ENCODE measurements at regions not wholly inside any gene's neighbourhood (a gene's known extent, or its start where the extent isn't known, plus 50 kb on each side); places are given as distances from the start of the nearest gene placed in this dataset.

DNA sequence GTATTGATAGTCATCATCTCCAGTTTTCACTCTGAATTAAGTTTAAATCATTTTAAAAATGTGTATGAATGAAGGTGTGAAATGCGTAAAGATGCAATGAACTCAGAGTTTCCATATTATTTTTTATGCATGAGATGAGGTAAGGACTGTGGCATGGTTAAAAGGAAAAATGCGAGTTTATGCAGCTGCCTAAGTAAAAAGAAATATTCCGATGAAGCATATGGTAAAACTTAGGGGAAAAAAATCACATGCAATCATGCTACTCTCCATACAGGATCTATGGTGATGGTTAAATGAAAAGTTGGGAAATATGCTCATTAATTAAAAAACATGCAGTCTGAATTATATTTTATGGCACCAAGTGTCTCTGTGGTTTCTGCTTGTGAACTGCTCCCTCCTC is 77.5 kb upstream of the SP8 start:
- H2AFZ ChIP-seq (ENCODE audit: low read length): no peak overlapping the region
- no peaks in the 10 kb centered on the region for H3F3A ChIP-seq (ENCODE audit: low read length, unreplicated experiment)
- ATAC-seq: no peak
- no peak overlapping the region for H3K27ac ChIP-seq (ENCODE audit: low read length)
- no peaks in the 10 kb centered on the region for H3K4me1 ChIP-seq (ENCODE audit: insufficient read depth, low read length)
- no peak for DNase-seq
- H3K4me3 ChIP-seq (ENCODE audit: low read length): no peak overlapping the region
- H3K4me2 ChIP-seq (ENCODE audit: low read length): no peak overlapping the region
- TF ChIP-seq, protein P1, sequence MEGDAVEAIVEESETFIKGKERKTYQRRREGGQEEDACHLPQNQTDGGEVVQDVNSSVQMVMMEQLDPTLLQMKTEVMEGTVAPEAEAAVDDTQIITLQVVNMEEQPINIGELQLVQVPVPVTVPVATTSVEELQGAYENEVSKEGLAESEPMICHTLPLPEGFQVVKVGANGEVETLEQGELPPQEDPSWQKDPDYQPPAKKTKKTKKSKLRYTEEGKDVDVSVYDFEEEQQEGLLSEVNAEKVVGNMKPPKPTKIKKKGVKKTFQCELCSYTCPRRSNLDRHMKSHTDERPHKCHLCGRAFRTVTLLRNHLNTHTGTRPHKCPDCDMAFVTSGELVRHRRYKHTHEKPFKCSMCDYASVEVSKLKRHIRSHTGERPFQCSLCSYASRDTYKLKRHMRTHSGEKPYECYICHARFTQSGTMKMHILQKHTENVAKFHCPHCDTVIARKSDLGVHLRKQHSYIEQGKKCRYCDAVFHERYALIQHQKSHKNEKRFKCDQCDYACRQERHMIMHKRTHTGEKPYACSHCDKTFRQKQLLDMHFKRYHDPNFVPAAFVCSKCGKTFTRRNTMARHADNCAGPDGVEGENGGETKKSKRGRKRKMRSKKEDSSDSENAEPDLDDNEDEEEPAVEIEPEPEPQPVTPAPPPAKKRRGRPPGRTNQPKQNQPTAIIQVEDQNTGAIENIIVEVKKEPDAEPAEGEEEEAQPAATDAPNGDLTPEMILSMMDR (conservative IDR thresholded peaks at IDR 0.05; ENCODE audit: low read depth, low read length): no peak
- no peak for TF ChIP-seq EZH2 (IDR thresholded peaks at IDR 0.05; ENCODE audit: low read length, unreplicated experiment)
- TF ChIP-seq EZH2phosphoT487 (IDR thresholded peaks at IDR 0.05; ENCODE audit: borderline replicate concordance, low read length): no peak
- no peaks in the 10 kb centered on the region for H3K79me2 ChIP-seq (ENCODE audit: low read length)
- no peaks in the 10 kb centered on the region for H3K9me2 ChIP-seq (replicated peaks; ENCODE audit: low read length)
- no peaks in the 10 kb centered on the region for H3K9me3 ChIP-seq (ENCODE audit: low read length)
- intact Hi-C loops (cut with micrococcal nuclease): no loop called here
- POLR2A ChIA-PET (ENCODE audit: unreplicated experiment): no interaction called here
- no peaks in the 10 kb centered on the region for H3K36me3 ChIP-seq (ENCODE audit: low read depth, low read length)
- no TSS peak for BruUV-seq (replicated peaks)
- CTCF ChIA-PET: no interaction called here
- H3K9ac ChIP-seq (ENCODE audit: low read length): no peak overlapping the region
- H3K27me3 ChIP-seq (ENCODE audit: low read length): peaks cover 43% of the 10 kb centered on the region
- H4K20me1 ChIP-seq (ENCODE audit: low read length): no peaks in the 10 kb centered on the region

DNA sequence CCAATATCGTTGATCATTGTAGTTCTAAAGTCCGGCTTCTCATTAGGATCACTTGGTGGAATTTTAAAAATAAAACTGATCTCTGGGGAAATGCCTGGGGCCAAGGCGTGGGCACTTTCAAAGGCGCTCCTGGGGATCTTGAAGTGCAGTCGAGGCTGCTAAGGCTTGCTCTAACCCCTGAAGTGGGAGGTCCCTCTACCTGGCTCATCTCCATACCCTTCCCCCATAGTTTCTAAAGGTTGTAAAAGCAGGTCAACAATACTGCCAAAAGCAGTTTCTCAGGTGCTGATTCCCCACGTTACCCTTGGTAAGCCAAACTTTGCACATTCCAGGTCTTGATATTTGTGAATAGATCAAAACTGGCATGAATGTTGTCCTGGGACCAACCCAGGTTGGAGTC is 79.0 kb upstream of the SP8 start:
- no peaks in the 10 kb centered on the region for H3K9me3 ChIP-seq (ENCODE audit: low read length)
- POLR2A ChIA-PET (ENCODE audit: unreplicated experiment): no interaction called here
- H3K27ac ChIP-seq (ENCODE audit: low read length): no peak overlapping the region
- no peaks in the 10 kb centered on the region for H3K9me2 ChIP-seq (replicated peaks; ENCODE audit: low read length)
- no peaks in the 10 kb centered on the region for H3F3A ChIP-seq (ENCODE audit: low read length, unreplicated experiment)
- no peak overlapping the region for H3K4me3 ChIP-seq (ENCODE audit: low read length)
- no TSS peak for BruUV-seq (replicated peaks)
- H3K79me2 ChIP-seq (ENCODE audit: low read length): no peaks in the 10 kb centered on the region
- H3K9ac ChIP-seq (ENCODE audit: low read length): no peak overlapping the region
- DNase-seq (no peak), ATAC-seq (no peak)
- TF ChIP-seq EZH2phosphoT487 (IDR thresholded peaks at IDR 0.05; ENCODE audit: borderline replicate concordance, low read length): no peak
- intact Hi-C loops (cut with micrococcal nuclease): no loop called here
- CTCF ChIA-PET: no interaction called here
- H4K20me1 ChIP-seq (ENCODE audit: low read length): no peaks in the 10 kb centered on the region
- no peaks in the 10 kb centered on the region for H3K4me1 ChIP-seq (ENCODE audit: insufficient read depth, low read length)
- H2AFZ ChIP-seq (ENCODE audit: low read length): no peak overlapping the region
- peaks cover 42% of the 10 kb centered on the region for H3K27me3 ChIP-seq (ENCODE audit: low read length)
- no peak overlapping the region for H3K4me2 ChIP-seq (ENCODE audit: low read length)
- no peaks in the 10 kb centered on the region for H3K36me3 ChIP-seq (ENCODE audit: low read depth, low read length)

DNA sequence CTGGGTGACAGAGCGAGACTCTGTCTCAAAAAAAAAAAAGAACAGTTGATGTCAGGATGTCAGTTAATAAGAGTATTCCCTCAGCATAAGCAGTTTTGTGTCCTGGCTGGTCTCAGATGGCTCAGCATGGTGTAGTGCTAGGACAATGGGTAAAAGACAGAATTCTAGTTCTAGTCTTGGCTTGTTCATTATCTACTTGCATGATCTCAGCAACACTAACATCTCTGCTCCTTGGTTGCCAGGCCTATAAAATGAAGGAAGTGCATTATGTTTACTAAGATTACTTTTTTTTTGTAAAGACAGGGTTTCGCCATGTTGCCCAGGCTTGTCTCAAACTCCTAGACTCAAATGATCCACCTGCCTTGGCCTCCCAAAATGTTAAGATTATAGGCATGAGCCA is 84.3 kb upstream of the SP8 start:
- ChIA-PET CTCF (no interaction called here), POLR2A (ENCODE audit: unreplicated experiment) (no interaction called here)
- peaks cover 22% of the 10 kb centered on the region for H3K27me3 ChIP-seq (ENCODE audit: low read length)
- intact Hi-C loops (cut with micrococcal nuclease): no loop called here
- TF ChIP-seq EZH2 (IDR thresholded peaks at IDR 0.05; ENCODE audit: low read length, unreplicated experiment) (no peak), EZH2phosphoT487 (IDR thresholded peaks at IDR 0.05; ENCODE audit: borderline replicate concordance, low read length) (no peak)
- TF ChIP-seq, protein P1 (conservative IDR thresholded peaks at IDR 0.05; ENCODE audit: low read depth, low read length): no peak
- no peak overlapping the region for H3K4me3 ChIP-seq (ENCODE audit: low read length)
- H3K9me2 ChIP-seq (replicated peaks; ENCODE audit: low read length): no peaks in the 10 kb centered on the region
- H3K79me2 ChIP-seq (ENCODE audit: low read length): no peaks in the 10 kb centered on the region
- BruUV-seq (replicated peaks): no TSS peak
- no peaks in the 10 kb centered on the region for H3K9me3 ChIP-seq (ENCODE audit: low read length)
- no peak overlapping the region for H3K27ac ChIP-seq (ENCODE audit: low read length)
- H3K4me1 ChIP-seq (ENCODE audit: insufficient read depth, low read length): no peaks in the 10 kb centered on the region
- H2AFZ ChIP-seq (ENCODE audit: low read length): no peak overlapping the region
- no peaks in the 10 kb centered on the region for H4K20me1 ChIP-seq (ENCODE audit: low read length)
- ATAC-seq (no peak), DNase-seq (no peak)
- no peak overlapping the region for H3K4me2 ChIP-seq (ENCODE audit: low read length)
- H3K9ac ChIP-seq (ENCODE audit: low read length): no peak overlapping the region
- H3K36me3 ChIP-seq (ENCODE audit: low read depth, low read length): no peaks in the 10 kb centered on the region
- H3F3A ChIP-seq (ENCODE audit: low read length, unreplicated experiment): no peaks in the 10 kb centered on the region
